ENCODE measurements at regions not wholly inside any gene's neighbourhood (a gene's known extent, or its start where the extent isn't known, plus 50 kb on each side); places are given as distances from the start of the nearest gene placed in this dataset.

DNA sequence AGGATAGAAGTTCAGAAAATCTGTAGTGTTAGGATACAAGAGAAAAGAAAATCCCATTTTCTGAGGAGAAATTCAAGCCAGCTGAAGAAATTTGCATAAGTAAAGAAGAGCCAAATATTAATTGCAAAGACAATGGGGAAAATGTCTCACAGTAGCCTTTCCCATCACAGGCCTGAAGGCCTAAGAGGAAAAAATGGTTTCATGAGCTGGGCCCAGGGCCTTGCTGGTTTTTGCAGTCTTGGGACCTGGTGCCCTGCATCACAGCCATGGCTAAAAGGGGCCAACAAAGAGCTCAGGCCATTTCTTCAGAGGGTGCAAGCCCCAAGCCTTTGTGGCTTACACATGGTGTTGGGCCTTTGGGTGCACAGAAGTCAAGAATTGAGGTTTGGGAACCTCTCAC lies 413.6 kb upstream of the CYRIA start:
- DNase-seq = no peak
- ChIA-PET CTCF (no interaction called here), POLR2A (no interaction called here)
- no peaks in the 10 kb centered on the region for H3K36me3 Mint-ChIP-seq
- H3K4me3 ChIP-seq (ENCODE audit: control insufficient read depth in 1 of 2, extremely low read depth in 1 of 2, low read length in 1 of 2) = no peak overlapping the region
- no peak overlapping the region for H3K27ac ChIP-seq (ENCODE audit: low read length)
- no peaks in the 10 kb centered on the region for H3K4me1 ChIP-seq (ENCODE audit: control insufficient read depth in 1 of 2, extremely low read depth in 1 of 2, insufficient read depth in 2 of 2, low read length in 2 of 2)
- H3K27me3 Mint-ChIP-seq = no peaks in the 10 kb centered on the region
- no peaks in the 10 kb centered on the region for H3K9me3 ChIP-seq
- H3K9me3 Mint-ChIP-seq = peaks cover 15 to 34% (median 22%) of the 10 kb centered on the region in 3 donors
- no peaks in the 10 kb centered on the region for H3K27me3 ChIP-seq (replicated peaks in 1 of 2; ENCODE audit: control insufficient read depth in 2 of 2, extremely low read depth in 1 of 2, insufficient read depth in 2 of 2, low read length in 1 of 2)
- H3K4me3 Mint-ChIP-seq = no peak overlapping the region
- no peaks in the 10 kb centered on the region for H3K36me3 ChIP-seq (ENCODE audit: control insufficient read depth in 2 of 2, extremely low read depth in 1 of 2, insufficient read depth in 1 of 2, low read length in 1 of 2)
- no peaks in the 10 kb centered on the region for H3K4me1 Mint-ChIP-seq
- ATAC-seq (replicated peaks in 1 of 4) = no peak
- no peak overlapping the region for H3K27ac Mint-ChIP-seq

DNA sequence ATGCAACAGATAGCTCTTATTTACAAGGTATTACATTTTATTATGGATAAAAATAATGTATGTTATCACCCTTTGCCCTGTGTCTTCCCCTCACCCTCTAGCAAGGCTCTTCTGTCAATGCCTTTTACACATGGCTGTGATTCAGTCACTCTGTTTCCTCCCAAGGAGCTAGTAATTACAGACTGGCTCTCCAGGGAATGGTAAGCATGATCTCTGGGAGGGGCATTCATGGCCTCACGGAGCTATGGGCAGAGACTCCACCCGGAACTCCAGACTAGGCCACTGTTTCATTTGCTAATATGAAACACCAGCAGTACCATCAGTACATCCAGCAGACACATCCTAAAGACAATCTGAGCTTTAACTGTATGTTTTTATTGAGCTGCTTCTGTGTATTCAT lies 410.9 kb upstream of the CYRIA start:
- no CpG with 5 or more reads among the region's 2 CpGs for WGBS (ENCODE audit: insufficient coverage)

DNA sequence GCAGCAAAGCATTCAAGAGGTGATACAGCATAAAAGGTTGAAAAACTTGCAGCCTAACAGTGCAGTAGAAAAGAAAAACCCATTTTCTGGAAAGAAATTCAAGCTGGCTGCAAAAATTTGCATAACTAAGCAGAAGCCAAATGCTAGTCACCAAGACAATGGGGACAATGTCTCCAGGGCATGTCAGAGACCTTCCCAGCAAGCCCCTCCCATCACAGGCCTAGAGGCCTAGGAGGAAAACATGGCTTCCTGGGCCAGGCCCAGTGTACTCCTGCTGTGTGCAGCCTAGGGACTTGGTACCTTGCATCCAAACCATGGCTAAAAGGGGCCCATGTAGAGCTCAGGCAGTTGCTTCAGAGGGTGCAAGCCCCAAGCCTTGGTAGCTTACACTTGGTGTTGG lies 405.1 kb upstream of the CYRIA start:
- Histone ChIP-seq H3K27me3 (replicated peaks in 1 of 2; ENCODE audit: control insufficient read depth in 2 of 2, extremely low read depth in 1 of 2, insufficient read depth in 2 of 2, low read length in 1 of 2) (no peaks in the 10 kb centered on the region), H3K27ac (ENCODE audit: low read length) (no peak overlapping the region), H3K4me3 (ENCODE audit: control insufficient read depth in 1 of 2, extremely low read depth in 1 of 2, low read length in 1 of 2) (no peak overlapping the region), H3K4me1 (ENCODE audit: control insufficient read depth in 1 of 2, extremely low read depth in 1 of 2, insufficient read depth in 2 of 2, low read length in 2 of 2) (no peaks in the 10 kb centered on the region), H3K36me3 (ENCODE audit: control insufficient read depth in 2 of 2, extremely low read depth in 1 of 2, insufficient read depth in 1 of 2, low read length in 1 of 2) (no peaks in the 10 kb centered on the region), H3K9me3 (no peaks in the 10 kb centered on the region)
- ChIA-PET POLR2A (interaction anchor here in 1 of 2 donors (0.6 kb wide), 1 partner anchor 191 kb away, joined by 3 read pairs; no protein-coding TSS in a partner anchor), CTCF (no interaction called here)
- H3K36me3 Mint-ChIP-seq = no peaks in the 10 kb centered on the region
- H3K4me3 Mint-ChIP-seq = no peak overlapping the region
- H3K27ac Mint-ChIP-seq = no peak overlapping the region
- ATAC-seq (replicated peaks in 1 of 4) (no peak), DNase-seq (no peak)
- no peaks in the 10 kb centered on the region for H3K4me1 Mint-ChIP-seq
- H3K27me3 Mint-ChIP-seq = no peaks in the 10 kb centered on the region
- H3K9me3 Mint-ChIP-seq = peaks cover 6 to 13% (median 9%) of the 10 kb centered on the region in 3 donors

More for the DNA sequence above, 410.9 kb upstream of the CYRIA start:
- Histone ChIP-seq H3K9me3 (no peaks in the 10 kb centered on the region), H3K27me3 (replicated peaks in 1 of 2; ENCODE audit: control insufficient read depth in 2 of 2, extremely low read depth in 1 of 2, insufficient read depth in 2 of 2, low read length in 1 of 2) (no peaks in the 10 kb centered on the region), H3K36me3 (ENCODE audit: control insufficient read depth in 2 of 2, extremely low read depth in 1 of 2, insufficient read depth in 1 of 2, low read length in 1 of 2) (no peaks in the 10 kb centered on the region), H3K4me3 (ENCODE audit: control insufficient read depth in 1 of 2, extremely low read depth in 1 of 2, low read length in 1 of 2) (no peak overlapping the region), H3K4me1 (ENCODE audit: control insufficient read depth in 1 of 2, extremely low read depth in 1 of 2, insufficient read depth in 2 of 2, low read length in 2 of 2) (no peaks in the 10 kb centered on the region), H3K27ac (ENCODE audit: low read length) (no peak overlapping the region)
- Mint-ChIP-seq H3K9me3 (peaks cover 19 to 32% (median 21%) of the 10 kb centered on the region in 3 donors), H3K27me3 (no peaks in the 10 kb centered on the region), H3K36me3 (no peaks in the 10 kb centered on the region), H3K4me3 (no peak overlapping the region), H3K27ac (no peak overlapping the region), H3K4me1 (no peaks in the 10 kb centered on the region)
- ChIA-PET CTCF (no interaction called here), POLR2A (no interaction called here)
- ATAC-seq (replicated peaks in 1 of 4) (no peak), DNase-seq (no peak)

DNA sequence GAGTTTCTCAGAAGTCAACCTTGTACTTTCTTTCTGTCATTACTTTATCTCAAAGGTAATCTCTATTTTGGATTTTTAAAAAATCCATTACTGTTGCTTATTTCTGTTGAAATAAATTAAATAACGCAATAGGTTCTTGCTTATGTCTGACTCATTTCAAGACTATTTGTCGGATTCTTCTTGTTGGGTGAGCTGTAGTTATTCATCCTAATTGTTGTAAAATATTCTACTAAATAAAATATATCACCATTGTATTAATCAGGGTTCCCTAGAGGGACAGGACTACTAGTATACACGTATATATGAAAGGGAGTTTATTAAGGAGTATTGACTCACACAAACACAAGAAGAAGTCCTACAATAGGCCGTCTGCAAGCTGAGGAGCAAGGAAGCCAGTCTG lies 403.9 kb upstream of the CYRIA start:
- H3K36me3 Mint-ChIP-seq = no peaks in the 10 kb centered on the region
- ChIA-PET POLR2A (no interaction called here), CTCF (no interaction called here)
- Histone ChIP-seq H3K27ac (ENCODE audit: low read length) (no peak overlapping the region), H3K36me3 (ENCODE audit: control insufficient read depth in 2 of 2, extremely low read depth in 1 of 2, insufficient read depth in 1 of 2, low read length in 1 of 2) (no peaks in the 10 kb centered on the region), H3K4me1 (ENCODE audit: control insufficient read depth in 1 of 2, extremely low read depth in 1 of 2, insufficient read depth in 2 of 2, low read length in 2 of 2) (no peaks in the 10 kb centered on the region), H3K9me3 (no peaks in the 10 kb centered on the region), H3K27me3 (replicated peaks in 1 of 2; ENCODE audit: control insufficient read depth in 2 of 2, extremely low read depth in 1 of 2, insufficient read depth in 2 of 2, low read length in 1 of 2) (no peaks in the 10 kb centered on the region), H3K4me3 (ENCODE audit: control insufficient read depth in 1 of 2, extremely low read depth in 1 of 2, low read length in 1 of 2) (no peak overlapping the region)
- H3K4me3 Mint-ChIP-seq = no peak overlapping the region
- 100% methylated on average over 1 of the region's 4 CpGs for WGBS (ENCODE audit: insufficient coverage)
- ATAC-seq (replicated peaks in 1 of 4) = no peak
- H3K27me3 Mint-ChIP-seq = no peaks in the 10 kb centered on the region
- no peaks in the 10 kb centered on the region for H3K4me1 Mint-ChIP-seq
- H3K9me3 Mint-ChIP-seq = peaks cover 6 to 16% (median 9%) of the 10 kb centered on the region in 3 donors
- H3K27ac Mint-ChIP-seq = no peak overlapping the region
- DNase-seq = no peak

GRCh38 chr2:17068021-17068420 lies 402.4 kb upstream of the CYRIA start:
- no peaks in the 10 kb centered on the region for H3K9me3 ChIP-seq
- ChIA-PET CTCF (no interaction called here), POLR2A (interaction anchor here in 1 of 2 donors (0.6 kb wide), 1 partner anchor 34 kb away, joined by 10 read pairs; no protein-coding TSS in a partner anchor)
- H3K27ac ChIP-seq (ENCODE audit: low read length) = no peak overlapping the region
- ATAC-seq (replicated peaks in 1 of 4) (no peak), DNase-seq (no peak)
- no peaks in the 10 kb centered on the region for H3K36me3 Mint-ChIP-seq
- no peaks in the 10 kb centered on the region for H3K27me3 ChIP-seq (replicated peaks in 1 of 2; ENCODE audit: control insufficient read depth in 2 of 2, extremely low read depth in 1 of 2, insufficient read depth in 2 of 2, low read length in 1 of 2)
- H3K4me1 Mint-ChIP-seq = no peaks in the 10 kb centered on the region
- no peak overlapping the region for H3K4me3 Mint-ChIP-seq
- peaks cover 5 to 17% (median 6%) of the 10 kb centered on the region in 3 donors for H3K9me3 Mint-ChIP-seq
- WGBS (ENCODE audit: insufficient coverage) = 94% methylated on average over 2 of the region's 4 CpGs
- no peaks in the 10 kb centered on the region for H3K4me1 ChIP-seq (ENCODE audit: control insufficient read depth in 1 of 2, extremely low read depth in 1 of 2, insufficient read depth in 2 of 2, low read length in 2 of 2)
- no peaks in the 10 kb centered on the region for H3K27me3 Mint-ChIP-seq
- H3K4me3 ChIP-seq (ENCODE audit: control insufficient read depth in 1 of 2, extremely low read depth in 1 of 2, low read length in 1 of 2) = no peak overlapping the region
- no peak overlapping the region for H3K27ac Mint-ChIP-seq
- no peaks in the 10 kb centered on the region for H3K36me3 ChIP-seq (ENCODE audit: control insufficient read depth in 2 of 2, extremely low read depth in 1 of 2, insufficient read depth in 1 of 2, low read length in 1 of 2)

- no peaks in the 10 kb centered on the region for H3K9me3 ChIP-seq
- Mint-ChIP-seq H3K27me3 (no peaks in the 10 kb centered on the region), H3K4me1 (no peaks in the 10 kb centered on the region), H3K27ac (no peak overlapping the region), H3K4me3 (no peak overlapping the region), H3K36me3 (no peaks in the 10 kb centered on the region), H3K9me3 (peaks cover 6 to 7% (median 6%) of the 10 kb centered on the region in 3 donors)
- H3K4me1 ChIP-seq (ENCODE audit: control insufficient read depth in 1 of 2, extremely low read depth in 1 of 2, insufficient read depth in 2 of 2, low read length in 2 of 2) = no peaks in the 10 kb centered on the region
- H3K27me3 ChIP-seq (replicated peaks in 1 of 2; ENCODE audit: control insufficient read depth in 2 of 2, extremely low read depth in 1 of 2, insufficient read depth in 2 of 2, low read length in 1 of 2) = no peaks in the 10 kb centered on the region
- ChIA-PET POLR2A (interaction anchor here in 1 of 2 donors (0.8 kb wide), 1 partner anchor 180 kb away, joined by 4 read pairs; no protein-coding TSS in a partner anchor), CTCF (no interaction called here)
- H3K4me3 ChIP-seq (ENCODE audit: control insufficient read depth in 1 of 2, extremely low read depth in 1 of 2, low read length in 1 of 2) = no peak overlapping the region
- no peaks in the 10 kb centered on the region for H3K36me3 ChIP-seq (ENCODE audit: control insufficient read depth in 2 of 2, extremely low read depth in 1 of 2, insufficient read depth in 1 of 2, low read length in 1 of 2)
- no peak for DNase-seq
- no peak overlapping the region for H3K27ac ChIP-seq (ENCODE audit: low read length)
- no peak for ATAC-seq (replicated peaks in 1 of 4)
- WGBS (ENCODE audit: insufficient coverage) = 83% methylated on average over 6 of the region's 6 CpGs
These were observed 399.9 kb upstream of the CYRIA start for GRCh38 chr2:17065536-17065935.

GRCh38 chr2:17061028-17061427 lies 395.4 kb upstream of the CYRIA start:
- WGBS (ENCODE audit: insufficient coverage) = no CpG with 5 or more reads among the region's 2 CpGs
- no peak overlapping the region for H3K4me3 Mint-ChIP-seq
- DNase-seq (no peak), ATAC-seq (replicated peaks in 1 of 4) (no peak)
- H3K4me1 ChIP-seq (ENCODE audit: control insufficient read depth in 1 of 2, extremely low read depth in 1 of 2, insufficient read depth in 2 of 2, low read length in 2 of 2) = no peaks in the 10 kb centered on the region
- H3K27ac ChIP-seq (ENCODE audit: low read length) = no peak overlapping the region
- H3K4me3 ChIP-seq (ENCODE audit: control insufficient read depth in 1 of 2, extremely low read depth in 1 of 2, low read length in 1 of 2) = no peak overlapping the region
- no peaks in the 10 kb centered on the region for H3K27me3 ChIP-seq (replicated peaks in 1 of 2; ENCODE audit: control insufficient read depth in 2 of 2, extremely low read depth in 1 of 2, insufficient read depth in 2 of 2, low read length in 1 of 2)
- H3K36me3 ChIP-seq (ENCODE audit: control insufficient read depth in 2 of 2, extremely low read depth in 1 of 2, insufficient read depth in 1 of 2, low read length in 1 of 2) = no peaks in the 10 kb centered on the region
- H3K36me3 Mint-ChIP-seq = no peaks in the 10 kb centered on the region
- ChIA-PET POLR2A (no interaction called here), CTCF (no interaction called here)
- peaks cover 4 to 11% (median 6%) of the 10 kb centered on the region in 3 donors for H3K9me3 Mint-ChIP-seq
- no peaks in the 10 kb centered on the region for H3K4me1 Mint-ChIP-seq
- H3K9me3 ChIP-seq = no peaks in the 10 kb centered on the region
- no peaks in the 10 kb centered on the region for H3K27me3 Mint-ChIP-seq
- H3K27ac Mint-ChIP-seq = no peak overlapping the region
